Pancreas (tissue), 10 donors: ENCODE measurements at regions not wholly inside any gene's neighbourhood (a gene's known extent, or its start where the extent isn't known, plus 50 kb on each side); places are given as distances from the start of the nearest gene placed in this dataset.
"Not testable (repeated sequence)": the region's sequence is repeated elsewhere in the genome, so short reads cannot be mapped to it uniquely, and the experiment has no call there.

Experiments
- ATAC-seq, 4 donors: fragments of 200-7000 bp; cut with Tn5 transposase; one replicate each; pipeline versions ENCODE4 v1.8.0 to v1.9.1; 2020; ENCODE audit warnings: mild to moderate bottlenecking in 4 of 4, moderate library complexity in 4 of 4
- DNase-seq, 6 donors: peaks; one replicate each; pipeline ENCODE4 v3.0.0-alpha.2; 2020
- FAIRE-seq: peaks from 2 replicates; lab custom pipeline; 2012; peaks lifted over from hg19 to GRCh38; lab: Jason Lieb, UNC
- H3K27ac ChIP-seq, 4 donors: fragments of 200-600 bp; sonication (generic); 1 replicate in 3 of 4; 2 replicates in 1 of 4; pipeline versions ENCODE4 v1.5.0 to v1.8.0; 2020
- H3K27me3 ChIP-seq, 4 donors: fragments of 200-600 bp; one replicate each; pipeline ENCODE4 v1.8.0; 2021
- H3K36me3 ChIP-seq, 3 donors: fragments of 200-600 bp; sonication (generic) in 1 of 3; one replicate each; pipeline versions ENCODE4 v1.5.0 to v1.8.0; 2020 to 2021
- H3K4me1 ChIP-seq, 3 donors: fragments of 200-600 bp; one replicate each; pipeline ENCODE4 v1.8.0; 2021
- H3K4me3 ChIP-seq, 4 donors: fragments of 200-600 bp; sonication (generic) in 2 of 4; one replicate each; pipeline versions ENCODE4 v1.5.0 to v1.8.0; 2020 to 2021
- H3K9me3 ChIP-seq, 4 donors: fragments of 200-600 bp; one replicate each; pipeline ENCODE4 v1.8.0; 2021
- WGBS, 2 donors: extraction: QIAGEN DNeasy Blood & Tissue Kit; methylation state at CpG; one replicate each; pipeline ENCODE4 v1.1.7; 2013; 5-methylcytosine and 5-hydroxymethylcytosine counted together
- intact Hi-C, 3 donors: fragments of 100-400 bp; cut with DNase I; formaldehyde crosslinking; loops; one replicate each; pipeline versions ENCODE4 v1.11.1 to v1.14.2; 2022
- TF ChIP-seq, protein P1 (sequence below), 4 donors: fragments of 200-600 bp; sonication (generic) in 3 of 4; IDR thresholded peaks; one replicate each; pipeline versions ENCODE4 v1.5.0 to v1.8.0; 2021; ENCODE audit warnings: antibody characterized with exemption in 4 of 4
- donor health status: healthy with polysubstance abuse.
- donor health status: DM: no; HTN: no; CAD: no; lungs with moderate emphysema.
- donor health status: DM: no; HTN: no; CAD: no.
- donor health status: control.
- donor health status: control.
- donor health status: Bipolar disorder and iron deficiency.
- donor health status: DM: yes; HTN: yes; CAD: no.
- donor health status: DM: no; HTN: no; CAD: no.
- donor health status: DM: no; HTN: no; CAD: no.
- donor health status: DM: yes; HTN: yes; CAD: no.

GRCh38 chr6:169858293-169858934 is 107.0 kb downstream of the ERMARD start:
- Histone ChIP-seq H3K4me3 (no peak overlapping the region), H3K9me3 (no peaks in the 10 kb centered on the region), H3K27me3 (no peaks in the 10 kb centered on the region), H3K4me1 (no peaks in the 10 kb centered on the region), H3K36me3 (no peaks in the 10 kb centered on the region), H3K27ac (no peak overlapping the region)
- DNase-seq: no peak
- FAIRE-seq: no peak
- TF ChIP-seq, protein P1, sequence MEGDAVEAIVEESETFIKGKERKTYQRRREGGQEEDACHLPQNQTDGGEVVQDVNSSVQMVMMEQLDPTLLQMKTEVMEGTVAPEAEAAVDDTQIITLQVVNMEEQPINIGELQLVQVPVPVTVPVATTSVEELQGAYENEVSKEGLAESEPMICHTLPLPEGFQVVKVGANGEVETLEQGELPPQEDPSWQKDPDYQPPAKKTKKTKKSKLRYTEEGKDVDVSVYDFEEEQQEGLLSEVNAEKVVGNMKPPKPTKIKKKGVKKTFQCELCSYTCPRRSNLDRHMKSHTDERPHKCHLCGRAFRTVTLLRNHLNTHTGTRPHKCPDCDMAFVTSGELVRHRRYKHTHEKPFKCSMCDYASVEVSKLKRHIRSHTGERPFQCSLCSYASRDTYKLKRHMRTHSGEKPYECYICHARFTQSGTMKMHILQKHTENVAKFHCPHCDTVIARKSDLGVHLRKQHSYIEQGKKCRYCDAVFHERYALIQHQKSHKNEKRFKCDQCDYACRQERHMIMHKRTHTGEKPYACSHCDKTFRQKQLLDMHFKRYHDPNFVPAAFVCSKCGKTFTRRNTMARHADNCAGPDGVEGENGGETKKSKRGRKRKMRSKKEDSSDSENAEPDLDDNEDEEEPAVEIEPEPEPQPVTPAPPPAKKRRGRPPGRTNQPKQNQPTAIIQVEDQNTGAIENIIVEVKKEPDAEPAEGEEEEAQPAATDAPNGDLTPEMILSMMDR (IDR thresholded peaks at IDR 0.05): no peak
- WGBS, 2 donors: 95 to 97% methylated on average over 17 of the region's 17 CpGs
- intact Hi-C loops: no loop called here
- no peak for ATAC-seq

DNA sequence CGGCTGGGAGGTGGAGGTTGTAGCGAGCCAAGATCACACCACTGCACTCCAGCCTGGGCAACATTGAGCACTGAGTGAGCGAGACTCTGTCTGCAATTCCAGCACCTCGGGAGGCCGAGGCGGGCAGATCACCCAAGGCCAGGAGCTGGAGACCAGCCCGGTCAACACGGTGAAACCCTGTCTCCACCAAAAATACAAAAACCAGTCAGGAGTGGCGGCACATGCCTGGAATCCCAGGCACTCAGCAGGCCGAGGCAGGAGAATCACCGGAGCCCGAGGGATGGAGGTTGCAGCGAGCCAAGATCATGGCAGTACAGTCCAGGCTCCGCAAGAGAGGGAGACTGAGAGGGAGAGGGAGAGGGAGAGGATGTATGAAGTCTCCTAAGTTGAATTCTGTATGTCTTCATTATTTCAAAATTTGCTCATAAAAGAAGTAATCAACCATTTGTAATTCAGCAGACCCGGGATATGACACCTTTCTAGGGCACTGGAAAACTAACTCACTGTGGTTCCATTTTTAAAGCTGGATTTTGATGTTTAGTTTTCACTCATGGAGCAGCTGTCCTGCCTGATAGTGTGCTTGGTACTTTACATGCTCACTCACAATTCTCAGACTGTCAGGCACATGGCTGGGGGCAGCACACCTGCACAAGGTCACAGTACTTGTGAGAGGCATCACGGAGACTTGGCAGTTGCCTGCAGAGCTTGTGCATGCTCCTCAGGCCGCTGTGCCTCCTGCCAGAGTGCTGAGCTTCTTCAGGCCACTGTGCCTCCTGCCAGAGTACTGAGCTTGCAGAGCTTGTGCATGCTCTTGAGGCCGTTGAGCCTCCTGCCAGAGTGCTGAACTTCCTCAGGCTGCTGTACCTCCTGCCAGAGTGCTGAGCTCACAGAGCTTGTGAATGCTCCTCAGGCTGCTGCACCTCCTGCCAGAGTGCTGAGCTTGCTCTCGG is 106.2 kb downstream of the ERMARD start:
- ATAC-seq (no peak), DNase-seq (no peak), FAIRE-seq (no peak)
- 90 to 92% methylated on average over 19 of the region's 19 CpGs for WGBS, 2 donors
- intact Hi-C loops: no loop called here
- H3K4me1 ChIP-seq: no peaks in the 10 kb centered on the region
- H3K9me3 ChIP-seq: no peaks in the 10 kb centered on the region
- no peak overlapping the region for H3K4me3 ChIP-seq
- no peaks in the 10 kb centered on the region for H3K27me3 ChIP-seq
- TF ChIP-seq, protein P1 (IDR thresholded peaks at IDR 0.05): no peak
- H3K27ac ChIP-seq: no peak overlapping the region
- H3K36me3 ChIP-seq: no peaks in the 10 kb centered on the region

DNA sequence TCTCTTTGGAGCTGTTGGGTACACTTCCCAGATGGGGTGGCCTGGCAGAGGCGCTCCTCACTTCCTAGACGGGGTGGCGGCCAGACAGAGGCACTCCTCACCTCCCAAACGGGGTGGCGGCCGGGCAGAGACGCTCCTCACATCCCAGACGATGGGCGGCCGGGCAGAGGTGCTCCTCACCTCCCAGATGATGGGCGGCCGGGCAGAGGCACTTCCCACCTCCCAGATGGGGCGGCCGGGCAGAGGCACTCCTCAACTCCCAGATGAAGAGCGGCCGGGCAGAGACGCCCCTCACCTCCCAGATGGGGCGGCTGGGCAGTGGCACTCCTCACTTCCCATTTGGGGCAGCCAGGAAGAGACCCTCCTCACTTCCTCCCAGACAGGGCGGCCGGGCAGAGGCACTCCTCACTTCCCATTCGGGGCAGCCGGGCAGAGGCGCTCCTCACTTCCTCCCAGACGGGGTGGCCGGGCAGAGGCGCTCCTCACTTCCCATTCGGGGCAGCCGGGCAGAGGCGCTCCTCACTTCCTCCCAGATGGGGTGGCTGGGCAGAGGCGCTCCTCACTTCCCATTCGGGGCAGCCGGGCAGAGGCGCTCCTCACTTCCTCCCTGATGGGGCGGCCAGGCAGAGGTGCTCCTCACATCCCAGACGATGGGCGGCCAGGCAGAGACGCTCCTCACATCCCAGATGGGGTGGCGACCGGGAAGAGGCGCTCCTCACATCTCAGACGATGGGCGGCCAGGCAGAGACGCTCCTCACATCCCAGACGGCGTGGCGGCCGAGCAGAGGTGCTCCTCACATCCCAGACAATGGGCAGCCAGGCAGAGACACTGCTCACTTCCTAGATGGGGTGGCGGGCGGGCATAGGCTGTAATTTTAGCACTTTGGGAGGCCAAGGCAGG is 105.3 kb downstream of the ERMARD start:
- H3K27ac ChIP-seq, DNase-seq, H3K27me3 ChIP-seq, intact Hi-C loops, H3K9me3 ChIP-seq, H3K36me3 ChIP-seq, H3K4me1 ChIP-seq, FAIRE-seq, H3K4me3 ChIP-seq, ATAC-seq: not testable (repeated sequence)
- 92 to 93% methylated on average over 46 to 49 of the region's 49 CpGs for WGBS, 2 donors

- ATAC-seq (no peak), DNase-seq (no peak), FAIRE-seq (no peak)
- Histone ChIP-seq H3K4me1 (no peaks in the 10 kb centered on the region), H3K36me3 (no peaks in the 10 kb centered on the region), H3K9me3 (no peaks in the 10 kb centered on the region), H3K27ac (no peak overlapping the region), H3K4me3 (no peak overlapping the region), H3K27me3 (no peaks in the 10 kb centered on the region)
- TF ChIP-seq, protein P1 (IDR thresholded peaks at IDR 0.05): no peak
- WGBS, 2 donors: 95 to 97% methylated on average over 4 of the region's 4 CpGs
- intact Hi-C loops: no loop called here
Observed at GRCh38 chr6:169854813-169855212, 103.4 kb downstream of the ERMARD start.
